Activated T-helper 9 cell treated with anti-CD3 and anti-CD28 coated beads, Interleukin-2, amount 50 U/mL, for 16 hours (primary cell): ENCODE measurements at regions not wholly inside any gene's neighbourhood (a gene's known extent, or its start where the extent isn't known, plus 50 kb on each side); places are given as distances from the start of the nearest gene placed in this dataset.
"Not testable (repeated sequence)": the region's sequence is repeated elsewhere in the genome, so short reads cannot be mapped to it uniquely, and the experiment has no call there.

Source experiments
- DNase-seq: peaks from one replicate; pipeline ENCODE4 v3.0.0-alpha.2; 2020; ENCODE audit warnings: low read depth

GRCh38 chr14:49367696-49368095, 218.5 kb downstream of the RPS29 start:
- no peak for DNase-seq

GRCh38 chr14:49366416-49366815, 219.8 kb downstream of the RPS29 start:
- no peak for DNase-seq

GRCh38 chr14:49364752-49365117, 221.4 kb downstream of the RPS29 start:
- DNase-seq = no peak

- DNase-seq = no peak
Observed at GRCh38 chr14:49363821-49364751, 222.1 kb downstream of the RPS29 start.

GRCh38 chr14:49362916-49363315, 223.3 kb downstream of the RPS29 start:
- no peak for DNase-seq

- no peak for DNase-seq
Observed at GRCh38 chr14:49339130-49339529, 247.1 kb downstream of the RPS29 start.

- DNase-seq = no peak
Observed at GRCh38 chr14:49319810-49320209, 266.4 kb downstream of the RPS29 start.

- no peak for DNase-seq
Observed at GRCh38 chr14:49315570-49315969, 270.6 kb downstream of the RPS29 start.

- DNase-seq = no peak
Observed at GRCh38 chr14:49314737-49315136, 271.4 kb downstream of the RPS29 start.

GRCh38 chr14:49313108-49313507, 273.1 kb downstream of the RPS29 start:
- DNase-seq = no peak

- DNase-seq = no peak
Observed at GRCh38 chr14:49310298-49310697, 275.9 kb downstream of the RPS29 start.

GRCh38 chr14:49306152-49306751, 279.9 kb downstream of the RPS29 start:
- DNase-seq = no peak

GRCh38 chr14:49303946-49304516, 282.1 kb downstream of the RPS29 start:
- DNase-seq = no peak

GRCh38 chr14:49297102-49297501, 289.1 kb downstream of the RPS29 start:
- no peak for DNase-seq

- DNase-seq = no peak
Observed at GRCh38 chr14:49294621-49295148, 291.5 kb downstream of the RPS29 start.

- DNase-seq = no peak
Observed at GRCh38 chr14:49287004-49287403, 299.2 kb downstream of the RPS29 start.

GRCh38 chr14:49286257-49286983, 299.8 kb downstream of the RPS29 start:
- DNase-seq = no peak

GRCh38 chr14:49280566-49280965, 305.6 kb downstream of the RPS29 start:
- no peak for DNase-seq

- DNase-seq = no peak
Observed at GRCh38 chr14:49250517-49250916, 335.7 kb downstream of the RPS29 start.

GRCh38 chr14:49250109-49250508, 336.1 kb downstream of the RPS29 start:
- DNase-seq = no peak

GRCh38 chr14:49249022-49249421, 337.2 kb downstream of the RPS29 start:
- no peak for DNase-seq

- DNase-seq = not testable (repeated sequence)
Observed at GRCh38 chr14:49243777-49244176, 342.4 kb downstream of the RPS29 start.
